ENCODE measurements at regions not wholly inside any gene's neighbourhood (a gene's known extent, or its start where the extent isn't known, plus 50 kb on each side); places are given as distances from the start of the nearest gene placed in this dataset.
"Not testable (repeated sequence)": the region's sequence is repeated elsewhere in the genome, so short reads cannot be mapped to it uniquely, and the experiment has no call there.

GRCh38 chr3:28156599-28156998, 84.8 kb upstream of the CMC1 start:
- not testable (repeated sequence) for TF ChIP-seq CTCF (IDR thresholded peaks at IDR 0.05; ENCODE audit: low read depth, low read length, missing input control); YY1 (IDR thresholded peaks at IDR 0.05); GABPA (IDR thresholded peaks at IDR 0.05 in 1 of 2, conservative IDR thresholded peaks at IDR 0.05 in 1 of 2); FOXA1 (IDR thresholded peaks at IDR 0.05); ZBTB33 (IDR thresholded peaks at IDR 0.05); RXRA (IDR thresholded peaks at IDR 0.05); TAF1 (conservative IDR thresholded peaks at IDR 0.05); HNF4G (IDR thresholded peaks at IDR 0.05); RAD21 (IDR thresholded peaks at IDR 0.05); SP1 (IDR thresholded peaks at IDR 0.05); EGR1 (IDR thresholded peaks at IDR 0.05; ENCODE audit: low read depth in 2 of 2)
- TF ChIP-seq, protein P1, sequence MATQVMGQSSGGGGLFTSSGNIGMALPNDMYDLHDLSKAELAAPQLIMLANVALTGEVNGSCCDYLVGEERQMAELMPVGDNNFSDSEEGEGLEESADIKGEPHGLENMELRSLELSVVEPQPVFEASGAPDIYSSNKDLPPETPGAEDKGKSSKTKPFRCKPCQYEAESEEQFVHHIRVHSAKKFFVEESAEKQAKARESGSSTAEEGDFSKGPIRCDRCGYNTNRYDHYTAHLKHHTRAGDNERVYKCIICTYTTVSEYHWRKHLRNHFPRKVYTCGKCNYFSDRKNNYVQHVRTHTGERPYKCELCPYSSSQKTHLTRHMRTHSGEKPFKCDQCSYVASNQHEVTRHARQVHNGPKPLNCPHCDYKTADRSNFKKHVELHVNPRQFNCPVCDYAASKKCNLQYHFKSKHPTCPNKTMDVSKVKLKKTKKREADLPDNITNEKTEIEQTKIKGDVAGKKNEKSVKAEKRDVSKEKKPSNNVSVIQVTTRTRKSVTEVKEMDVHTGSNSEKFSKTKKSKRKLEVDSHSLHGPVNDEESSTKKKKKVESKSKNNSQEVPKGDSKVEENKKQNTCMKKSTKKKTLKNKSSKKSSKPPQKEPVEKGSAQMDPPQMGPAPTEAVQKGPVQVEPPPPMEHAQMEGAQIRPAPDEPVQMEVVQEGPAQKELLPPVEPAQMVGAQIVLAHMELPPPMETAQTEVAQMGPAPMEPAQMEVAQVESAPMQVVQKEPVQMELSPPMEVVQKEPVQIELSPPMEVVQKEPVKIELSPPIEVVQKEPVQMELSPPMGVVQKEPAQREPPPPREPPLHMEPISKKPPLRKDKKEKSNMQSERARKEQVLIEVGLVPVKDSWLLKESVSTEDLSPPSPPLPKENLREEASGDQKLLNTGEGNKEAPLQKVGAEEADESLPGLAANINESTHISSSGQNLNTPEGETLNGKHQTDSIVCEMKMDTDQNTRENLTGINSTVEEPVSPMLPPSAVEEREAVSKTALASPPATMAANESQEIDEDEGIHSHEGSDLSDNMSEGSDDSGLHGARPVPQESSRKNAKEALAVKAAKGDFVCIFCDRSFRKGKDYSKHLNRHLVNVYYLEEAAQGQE (IDR thresholded peaks at IDR 0.05) = not testable (repeated sequence)
- TF ChIP-seq, protein P2, sequence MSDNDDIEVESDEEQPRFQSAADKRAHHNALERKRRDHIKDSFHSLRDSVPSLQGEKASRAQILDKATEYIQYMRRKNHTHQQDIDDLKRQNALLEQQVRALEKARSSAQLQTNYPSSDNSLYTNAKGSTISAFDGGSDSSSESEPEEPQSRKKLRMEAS (IDR thresholded peaks at IDR 0.05) = not testable (repeated sequence)
- TF ChIP-seq, protein P3, sequence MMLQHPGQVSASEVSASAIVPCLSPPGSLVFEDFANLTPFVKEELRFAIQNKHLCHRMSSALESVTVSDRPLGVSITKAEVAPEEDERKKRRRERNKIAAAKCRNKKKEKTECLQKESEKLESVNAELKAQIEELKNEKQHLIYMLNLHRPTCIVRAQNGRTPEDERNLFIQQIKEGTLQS (IDR thresholded peaks at IDR 0.05) = not testable (repeated sequence)
